ENCODE measurements at regions not wholly inside any gene's neighbourhood (a gene's known extent, or its start where the extent isn't known, plus 50 kb on each side); places are given as distances from the start of the nearest gene placed in this dataset.

GRCh38 chr3:193981504-193981903, 154.4 kb upstream of the HES1 start:
- TF ChIP-seq PAX5 (IDR thresholded peaks at IDR 0.05; ENCODE audit: insufficient read depth, low read length, severe bottlenecking) (no peak), POLR2AphosphoS5 (IDR thresholded peaks at IDR 0.05; ENCODE audit: low read depth, low read length) (no peak), TAF1 (IDR thresholded peaks at IDR 0.05; ENCODE audit: low read depth, low read length) (no peak)
